ENCODE measurements at regions not wholly inside any gene's neighbourhood (a gene's known extent, or its start where the extent isn't known, plus 50 kb on each side); places are given as distances from the start of the nearest gene placed in this dataset.

DNA sequence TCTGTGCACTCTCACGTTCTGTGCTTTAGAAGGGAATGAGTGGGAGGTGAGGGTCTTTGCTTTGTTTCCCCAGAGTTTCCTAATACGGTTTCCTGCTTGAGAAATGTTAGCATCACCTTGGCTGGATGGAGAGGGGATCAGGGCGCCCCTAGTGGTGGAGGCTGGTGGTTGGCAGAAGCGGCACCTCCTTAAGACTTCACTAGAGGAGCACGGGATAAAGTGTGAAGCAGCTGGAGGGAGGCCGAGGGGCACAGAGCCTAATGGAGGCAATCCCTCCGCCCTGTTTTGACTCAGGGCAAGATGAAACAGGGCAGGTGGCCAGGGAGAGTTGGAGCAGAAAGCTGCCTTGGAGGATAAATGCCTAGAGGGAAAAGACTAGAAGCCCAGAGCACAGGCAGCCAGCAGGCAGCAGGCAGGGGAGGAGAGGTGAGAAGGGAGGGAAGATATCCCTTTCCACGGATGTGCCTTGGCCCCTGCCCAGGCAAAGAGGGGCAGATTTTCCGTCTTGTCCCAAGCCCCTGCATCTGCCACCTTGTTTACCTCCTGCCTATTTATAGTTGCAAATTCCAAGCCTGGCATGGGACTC is 56.0 kb upstream of the BTRC start:
- peak; percentile 69 to 81 for DNase-seq (ENCODE audit: low read depth in 2 of 2)

DNA sequence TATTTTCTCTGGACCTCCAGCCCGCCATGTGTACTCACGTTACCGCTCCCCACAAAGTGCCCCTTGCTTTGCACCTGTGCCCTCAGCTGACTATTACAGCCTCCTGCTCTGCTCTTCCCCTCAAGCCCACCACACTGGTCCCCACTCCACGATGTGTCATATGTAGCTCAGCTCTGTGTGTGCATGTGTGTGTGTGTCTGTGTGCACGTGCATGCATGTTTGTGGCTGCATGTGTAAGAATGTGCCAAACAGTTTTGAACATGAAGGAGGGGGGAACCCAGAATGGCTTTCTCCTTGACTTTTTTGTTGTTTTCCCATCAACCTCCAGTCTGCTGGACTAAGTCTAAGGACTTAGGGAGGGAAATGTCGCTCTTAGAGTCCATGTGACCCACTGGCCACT is 54.8 kb upstream of the BTRC start:
- no peak for DNase-seq (ENCODE audit: low read depth in 2 of 2)

DNA sequence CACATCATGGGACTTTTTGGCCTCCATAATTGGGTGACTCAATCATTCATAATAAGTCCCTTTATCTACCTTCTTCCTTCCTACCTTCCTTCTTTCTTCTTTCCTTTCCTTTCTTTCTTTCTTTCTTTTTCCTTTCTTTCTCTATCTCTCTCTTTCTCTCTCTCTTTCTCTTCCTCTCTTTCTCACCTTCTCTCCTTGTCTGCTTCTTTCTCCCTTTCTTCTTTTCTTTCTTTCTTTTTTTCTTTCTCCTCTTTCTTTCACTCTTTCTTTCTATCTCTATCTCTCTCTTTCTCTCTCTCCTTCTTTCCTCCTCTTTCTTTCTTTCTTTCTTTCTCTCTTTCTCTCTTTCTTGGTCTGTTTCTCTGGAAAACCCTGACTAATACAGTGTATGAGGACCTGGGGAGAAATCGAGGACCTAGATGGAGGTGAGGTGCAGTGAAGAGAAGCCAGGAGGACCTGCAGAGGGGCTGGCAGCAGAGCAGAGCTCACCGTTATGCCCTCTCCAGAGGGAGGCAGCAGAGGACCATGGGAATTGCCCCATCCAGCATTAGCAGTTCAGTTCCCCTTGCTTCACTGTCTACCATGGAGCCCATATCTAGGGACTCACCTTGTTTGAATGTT is 52.7 kb upstream of the BTRC start:
- DNase-seq (ENCODE audit: low read depth in 2 of 2): peak; percentile 26 to 44

DNA sequence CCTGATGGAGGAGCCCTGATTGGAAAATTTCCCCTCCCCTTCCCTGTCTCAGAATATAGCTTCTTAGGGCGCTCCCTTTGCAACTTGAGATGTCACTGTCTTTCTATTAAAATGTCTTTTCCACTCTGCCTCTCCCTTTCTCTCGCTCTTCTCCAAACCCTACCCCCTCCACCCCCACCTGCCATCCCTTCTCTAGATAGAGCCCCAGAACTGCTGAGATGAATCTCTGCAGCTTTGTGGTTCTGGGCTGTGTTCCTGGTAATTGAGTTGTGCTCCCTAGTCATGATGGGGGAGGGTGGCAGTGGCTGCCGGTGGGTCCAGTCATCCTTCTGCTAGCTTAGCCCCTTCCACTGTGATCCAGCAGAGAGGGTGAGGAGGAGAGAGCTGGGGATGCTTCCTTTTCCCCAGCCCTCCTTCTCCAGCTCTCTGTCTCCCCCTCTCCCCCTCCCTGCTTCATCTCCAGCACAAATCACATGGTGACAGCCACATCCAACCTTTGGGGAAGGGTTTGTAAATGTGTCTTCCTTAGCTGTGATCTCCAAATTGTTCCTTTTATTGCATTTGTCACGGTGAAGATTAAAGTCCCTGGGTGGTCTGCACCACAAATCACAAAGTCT is 50.8 kb upstream of the BTRC start:
- DNase-seq (ENCODE audit: low read depth in 2 of 2): no peak
